AG09319 (cell line): ENCODE measurements at regions not wholly inside any gene's neighbourhood (a gene's known extent, or its start where the extent isn't known, plus 50 kb on each side); places are given as distances from the start of the nearest gene placed in this dataset.

Experiments used
- DNase-seq: peaks from one replicate; pipeline ENCODE4 v3.0.0-alpha.2; 2010; ENCODE audit warnings: low read depth; ENCODE audit errors: extremely low read depth
- TF ChIP-seq, protein P1 (sequence below): IDR thresholded peaks from 2 replicates; pipeline ENCODE4 v1.5.1; 2011; ENCODE audit warnings: low read depth, mild to moderate bottlenecking, inconsistent platforms, low read length, moderate library complexity

- TF ChIP-seq, protein P1, sequence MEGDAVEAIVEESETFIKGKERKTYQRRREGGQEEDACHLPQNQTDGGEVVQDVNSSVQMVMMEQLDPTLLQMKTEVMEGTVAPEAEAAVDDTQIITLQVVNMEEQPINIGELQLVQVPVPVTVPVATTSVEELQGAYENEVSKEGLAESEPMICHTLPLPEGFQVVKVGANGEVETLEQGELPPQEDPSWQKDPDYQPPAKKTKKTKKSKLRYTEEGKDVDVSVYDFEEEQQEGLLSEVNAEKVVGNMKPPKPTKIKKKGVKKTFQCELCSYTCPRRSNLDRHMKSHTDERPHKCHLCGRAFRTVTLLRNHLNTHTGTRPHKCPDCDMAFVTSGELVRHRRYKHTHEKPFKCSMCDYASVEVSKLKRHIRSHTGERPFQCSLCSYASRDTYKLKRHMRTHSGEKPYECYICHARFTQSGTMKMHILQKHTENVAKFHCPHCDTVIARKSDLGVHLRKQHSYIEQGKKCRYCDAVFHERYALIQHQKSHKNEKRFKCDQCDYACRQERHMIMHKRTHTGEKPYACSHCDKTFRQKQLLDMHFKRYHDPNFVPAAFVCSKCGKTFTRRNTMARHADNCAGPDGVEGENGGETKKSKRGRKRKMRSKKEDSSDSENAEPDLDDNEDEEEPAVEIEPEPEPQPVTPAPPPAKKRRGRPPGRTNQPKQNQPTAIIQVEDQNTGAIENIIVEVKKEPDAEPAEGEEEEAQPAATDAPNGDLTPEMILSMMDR: no peak
- no peak for DNase-seq
These were observed 51.2 kb upstream of the SEC16B start for GRCh38 chr1:178020968-178021640.

DNA sequence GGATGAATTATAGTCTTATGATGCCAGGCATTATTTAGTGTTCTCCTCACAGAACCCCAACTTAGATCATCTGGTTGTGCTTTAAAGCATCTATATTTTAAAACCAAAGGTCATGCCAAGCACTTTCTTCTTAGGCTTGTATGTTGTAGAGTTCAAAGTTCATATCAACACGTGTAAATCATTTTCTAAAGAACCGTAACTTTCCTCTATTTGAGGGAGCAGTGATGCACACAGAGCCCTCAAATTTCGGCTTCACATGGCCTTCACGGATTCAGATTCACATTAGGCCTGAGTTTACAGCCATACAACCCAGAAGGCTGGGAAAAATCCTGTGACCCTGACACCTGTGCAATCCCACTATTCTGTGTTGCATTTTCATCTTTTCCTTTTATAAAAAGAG lies 52.1 kb upstream of the SEC16B start:
- TF ChIP-seq, protein P1: no peak
- no peak for DNase-seq

- DNase-seq: no peak
These were observed 53.3 kb upstream of the SEC16B start for GRCh38 chr1:178023181-178023618.

DNA sequence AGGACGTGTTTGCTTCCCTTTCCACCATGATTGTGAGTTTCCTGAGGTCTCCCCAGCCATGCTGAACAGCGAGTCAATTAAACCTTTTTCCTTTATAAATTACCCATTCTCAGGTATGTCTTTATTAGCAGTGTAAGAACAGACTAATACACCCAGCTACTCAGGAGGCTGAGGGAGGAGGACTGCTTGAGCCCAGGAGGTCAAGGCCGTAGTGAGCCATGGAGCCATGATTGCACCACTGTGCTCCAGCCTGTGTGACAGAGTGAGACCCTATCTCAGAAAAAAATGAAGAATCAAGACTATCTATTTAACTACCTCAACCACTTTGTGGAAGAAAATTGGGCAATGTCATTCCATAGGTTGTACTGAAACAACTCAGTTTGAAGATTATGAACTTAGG lies 54.6 kb upstream of the SEC16B start:
- DNase-seq: no peak
- TF ChIP-seq, protein P1: no peak

More at GRCh38 chr1:178023181-178023618, 53.3 kb upstream of the SEC16B start:
- TF ChIP-seq, protein P1: no peak

- no peak for DNase-seq
- TF ChIP-seq, protein P1: no peak
These were observed 55.9 kb upstream of the SEC16B start for GRCh38 chr1:178025613-178026356.

- TF ChIP-seq, protein P1: no peak
- DNase-seq: no peak
These were observed 59.1 kb upstream of the SEC16B start for GRCh38 chr1:178028841-178029481.

GRCh38 chr1:178030467-178030866 lies 60.6 kb upstream of the SEC16B start:
- TF ChIP-seq, protein P1: no peak
- no peak for DNase-seq
